Head of caudate nucleus (tissue), 42 donors: ENCODE measurements at regions not wholly inside any gene's neighbourhood (a gene's known extent, or its start where the extent isn't known, plus 50 kb on each side); places are given as distances from the start of the nearest gene placed in this dataset.
"Not testable (repeated sequence)": the region's sequence is repeated elsewhere in the genome, so short reads cannot be mapped to it uniquely, and the experiment has no call there.

Experiments
- DNase-seq, 42 donors: peaks; one replicate each; pipeline versions ENCODE4 v3.0.0 to v3.0.0-alpha.2; 2020 to 2021; ENCODE audit warnings: mixed read lengths in 7 of 42
- intact Hi-C: fragments of 100-400 bp; cut with DNase I; formaldehyde crosslinking; loops from one replicate; pipeline ENCODE4 v1.15.0; 2022

- DNase-seq, result no peak
- intact Hi-C loops, result no loop called here
Observed at GRCh38 chr3:21054064-21054463, 696.9 kb downstream of the ZNF385D start.

- intact Hi-C loops, result no loop called here
- DNase-seq, result no peak
Observed at GRCh38 chr3:21049334-21050062, 701.5 kb downstream of the ZNF385D start.

GRCh38 chr3:21043139-21043538 is 707.9 kb downstream of the ZNF385D start:
- no peak for DNase-seq
- intact Hi-C loops, result no loop called here

- no peak for DNase-seq
- intact Hi-C loops, result no loop called here
Observed at GRCh38 chr3:21042184-21042583, 708.8 kb downstream of the ZNF385D start.

GRCh38 chr3:21041621-21042020 is 709.4 kb downstream of the ZNF385D start:
- intact Hi-C loops, result no loop called here
- no peak for DNase-seq

- no peak for DNase-seq
- intact Hi-C loops, result no loop called here
Observed at GRCh38 chr3:21036888-21037287, 714.1 kb downstream of the ZNF385D start.

- DNase-seq, result no peak
- intact Hi-C loops, result no loop called here
Observed at GRCh38 chr3:21028412-21028811, 722.6 kb downstream of the ZNF385D start.

- intact Hi-C loops, result no loop called here
- DNase-seq, result no peak
Observed at GRCh38 chr3:21024563-21024962, 726.4 kb downstream of the ZNF385D start.

- intact Hi-C loops, result no loop called here
- DNase-seq, result no peak
Observed at GRCh38 chr3:21020681-21021080, 730.3 kb downstream of the ZNF385D start.

GRCh38 chr3:21020043-21020442 is 731.0 kb downstream of the ZNF385D start:
- DNase-seq, result no peak
- intact Hi-C loops, result no loop called here

GRCh38 chr3:21017115-21017852 is 733.7 kb downstream of the ZNF385D start:
- intact Hi-C loops, result no loop called here
- DNase-seq, result no peak

GRCh38 chr3:21013566-21013965 is 737.4 kb downstream of the ZNF385D start:
- no peak for DNase-seq
- intact Hi-C loops, result no loop called here

GRCh38 chr3:20999661-21000060 is 751.3 kb downstream of the ZNF385D start:
- intact Hi-C loops, result no loop called here
- DNase-seq, result no peak

- intact Hi-C loops, result no loop called here
- DNase-seq, result no peak
Observed at GRCh38 chr3:20997183-20997582, 753.8 kb downstream of the ZNF385D start.

GRCh38 chr3:20990896-20991295 is 760.1 kb downstream of the ZNF385D start:
- intact Hi-C loops, result no loop called here

GRCh38 chr3:20989653-20990052 is 761.4 kb downstream of the ZNF385D start:
- intact Hi-C loops, DNase-seq: not testable (repeated sequence)

More at GRCh38 chr3:20990896-20991295, 760.1 kb downstream of the ZNF385D start:
- DNase-seq, result no peak

GRCh38 chr3:20984594-20985205 is 766.3 kb downstream of the ZNF385D start:
- intact Hi-C loops, result no loop called here
- no peak for DNase-seq

GRCh38 chr3:20975188-20975651 is 775.8 kb downstream of the ZNF385D start:
- intact Hi-C loops, result no loop called here
- DNase-seq, result no peak

- intact Hi-C loops, result no loop called here
Observed at GRCh38 chr3:20974396-20974795, 776.6 kb downstream of the ZNF385D start.

GRCh38 chr3:20970807-20971206 is 780.2 kb downstream of the ZNF385D start:
- intact Hi-C loops, DNase-seq: not testable (repeated sequence)

More at GRCh38 chr3:20974396-20974795, 776.6 kb downstream of the ZNF385D start:
- no peak for DNase-seq
